ENCODE measurements at regions not wholly inside any gene's neighbourhood (a gene's known extent, or its start where the extent isn't known, plus 50 kb on each side); places are given as distances from the start of the nearest gene placed in this dataset.

DNA sequence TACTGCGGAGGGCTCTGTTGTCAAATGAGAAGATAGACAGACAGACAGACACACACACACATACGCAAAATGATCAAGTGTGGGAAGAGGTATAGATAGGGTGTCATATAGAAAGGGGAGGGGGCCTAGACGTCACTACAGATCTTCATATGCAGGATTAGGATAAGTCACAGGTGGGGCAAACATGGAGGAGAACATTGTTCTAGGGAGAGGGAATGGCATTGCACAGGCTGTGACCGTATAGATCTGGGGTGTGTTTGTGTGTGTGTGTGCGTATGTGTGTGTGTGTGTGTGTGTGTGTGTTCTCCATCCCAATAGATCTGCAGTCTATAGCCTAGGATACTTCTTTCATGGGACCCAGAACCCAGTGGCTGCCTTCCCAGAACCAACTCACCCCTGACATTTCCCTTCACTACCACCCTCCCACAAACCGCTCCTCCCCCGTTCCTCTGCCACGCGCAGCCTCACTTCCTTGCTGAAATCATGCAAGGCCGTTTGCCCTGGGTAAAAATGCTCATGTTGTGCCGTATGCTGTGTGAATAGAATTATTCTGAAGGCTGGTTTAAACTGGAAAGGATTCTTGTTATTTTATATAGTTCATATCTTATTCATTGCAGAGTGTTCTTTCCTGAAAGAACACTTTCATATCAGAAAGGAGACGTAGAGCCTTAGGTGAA, 50.5 kb upstream of the CCL1 start:
- TF ChIP-seq, protein P1, sequence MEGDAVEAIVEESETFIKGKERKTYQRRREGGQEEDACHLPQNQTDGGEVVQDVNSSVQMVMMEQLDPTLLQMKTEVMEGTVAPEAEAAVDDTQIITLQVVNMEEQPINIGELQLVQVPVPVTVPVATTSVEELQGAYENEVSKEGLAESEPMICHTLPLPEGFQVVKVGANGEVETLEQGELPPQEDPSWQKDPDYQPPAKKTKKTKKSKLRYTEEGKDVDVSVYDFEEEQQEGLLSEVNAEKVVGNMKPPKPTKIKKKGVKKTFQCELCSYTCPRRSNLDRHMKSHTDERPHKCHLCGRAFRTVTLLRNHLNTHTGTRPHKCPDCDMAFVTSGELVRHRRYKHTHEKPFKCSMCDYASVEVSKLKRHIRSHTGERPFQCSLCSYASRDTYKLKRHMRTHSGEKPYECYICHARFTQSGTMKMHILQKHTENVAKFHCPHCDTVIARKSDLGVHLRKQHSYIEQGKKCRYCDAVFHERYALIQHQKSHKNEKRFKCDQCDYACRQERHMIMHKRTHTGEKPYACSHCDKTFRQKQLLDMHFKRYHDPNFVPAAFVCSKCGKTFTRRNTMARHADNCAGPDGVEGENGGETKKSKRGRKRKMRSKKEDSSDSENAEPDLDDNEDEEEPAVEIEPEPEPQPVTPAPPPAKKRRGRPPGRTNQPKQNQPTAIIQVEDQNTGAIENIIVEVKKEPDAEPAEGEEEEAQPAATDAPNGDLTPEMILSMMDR (IDR thresholded peaks at IDR 0.05) = no peak
- TF ChIP-seq POLR2A (IDR thresholded peaks at IDR 0.05) = no peak

Measured in heart left ventricle (tissue), 13 donors.